ENCODE measurements at regions not wholly inside any gene's neighbourhood (a gene's known extent, or its start where the extent isn't known, plus 50 kb on each side); places are given as distances from the start of the nearest gene placed in this dataset.

DNA sequence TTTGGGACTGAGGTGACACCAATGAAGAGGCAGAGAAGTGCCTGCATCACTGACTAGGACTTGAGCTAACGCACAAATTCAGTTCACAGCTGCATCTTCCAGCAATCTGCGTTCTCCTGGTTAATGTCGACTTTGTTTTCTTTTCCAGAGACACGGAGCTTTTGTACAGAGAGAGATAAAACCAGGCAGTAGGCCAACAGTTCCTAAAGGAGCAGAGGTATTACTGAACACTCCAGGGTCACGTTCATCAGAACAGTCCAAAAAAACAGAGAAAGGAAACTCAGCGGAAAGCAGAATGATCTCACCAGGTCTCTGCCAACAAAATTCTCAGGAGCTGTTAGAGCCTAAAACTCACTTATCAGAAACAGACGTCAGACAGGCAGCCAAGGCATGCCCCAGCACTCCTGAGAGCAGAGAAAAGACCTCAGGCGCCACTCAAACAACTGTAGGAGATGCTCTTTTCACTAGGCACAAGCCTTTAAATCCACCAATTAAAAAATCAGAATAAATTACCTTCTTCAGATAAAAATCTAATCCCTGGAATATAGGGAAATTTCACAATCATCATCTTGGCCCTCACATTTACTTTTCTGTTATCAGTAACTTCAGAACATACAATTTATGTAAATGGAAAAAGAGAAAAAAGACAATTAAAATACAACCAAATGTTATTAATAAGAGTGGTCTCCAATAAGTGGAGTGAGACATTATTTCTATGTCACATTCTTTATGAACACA, 95.9 kb upstream of the SPTBN1 start:
- no peaks in the 10 kb centered on the region for H3K27me3 ChIP-seq (ENCODE audit: low read length)
- no peaks in the 10 kb centered on the region for H3K36me3 ChIP-seq (ENCODE audit: insufficient read depth, low read length)
- H3K9ac ChIP-seq (ENCODE audit: low read length), result no peak overlapping the region
- H3K9me3 ChIP-seq (ENCODE audit: low read length), result no peaks in the 10 kb centered on the region
- H3K4me2 ChIP-seq (ENCODE audit: low read depth, low read length, poor library complexity, severe bottlenecking), result no peak overlapping the region
- no peaks in the 10 kb centered on the region for H3K79me2 ChIP-seq (ENCODE audit: low read length)
- no peaks in the 10 kb centered on the region for H3K9me2 ChIP-seq (replicated peaks; ENCODE audit: insufficient read depth, low read length)
- H4K20me1 ChIP-seq (ENCODE audit: insufficient read depth, low read depth, low read length), result no peaks in the 10 kb centered on the region
- H3K4me3 ChIP-seq (ENCODE audit: low read length), result no peak overlapping the region
- H2AFZ ChIP-seq (ENCODE audit: low read length), result no peak overlapping the region
- H3K4me1 ChIP-seq (ENCODE audit: low read length), result no peaks in the 10 kb centered on the region
- no peak for DNase-seq
- H3K27ac ChIP-seq (ENCODE audit: low read length), result no peak overlapping the region

DNA sequence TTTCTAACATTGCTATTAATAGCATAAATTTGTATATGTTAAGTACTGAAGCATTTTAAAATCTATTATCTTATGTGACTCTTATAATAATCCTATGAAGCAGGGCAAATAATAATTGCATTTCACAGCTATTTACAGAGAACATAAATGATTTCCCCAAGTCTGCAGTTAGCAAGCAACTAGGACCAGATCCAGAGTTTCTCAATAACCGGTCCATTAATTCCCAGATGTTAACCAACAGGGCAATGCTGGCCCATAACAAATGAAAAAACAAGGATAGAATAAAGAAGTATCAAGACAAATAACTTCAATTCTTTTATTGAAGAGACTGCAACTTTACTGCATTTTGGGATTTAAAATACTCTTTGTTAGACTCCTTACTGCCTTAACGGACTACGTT, 91.7 kb upstream of the SPTBN1 start:
- no peak overlapping the region for H2AFZ ChIP-seq (ENCODE audit: low read length)
- H3K4me1 ChIP-seq (ENCODE audit: low read length), result no peaks in the 10 kb centered on the region
- no peaks in the 10 kb centered on the region for H3K79me2 ChIP-seq (ENCODE audit: low read length)
- no peak for DNase-seq
- H3K4me2 ChIP-seq (ENCODE audit: low read depth, low read length, poor library complexity, severe bottlenecking), result no peak overlapping the region
- no peaks in the 10 kb centered on the region for H3K36me3 ChIP-seq (ENCODE audit: insufficient read depth, low read length)
- H3K9me3 ChIP-seq (ENCODE audit: low read length), result no peaks in the 10 kb centered on the region; the same call in 1 of the 2 replicates
- no peaks in the 10 kb centered on the region for H4K20me1 ChIP-seq (ENCODE audit: insufficient read depth, low read depth, low read length)
- no peaks in the 10 kb centered on the region for H3K27me3 ChIP-seq (ENCODE audit: low read length)
- no peaks in the 10 kb centered on the region for H3K9me2 ChIP-seq (replicated peaks; ENCODE audit: insufficient read depth, low read length)
- H3K27ac ChIP-seq (ENCODE audit: low read length), result no peak overlapping the region
- no peak overlapping the region for H3K9ac ChIP-seq (ENCODE audit: low read length)
- H3K4me3 ChIP-seq (ENCODE audit: low read length), result no peak overlapping the region

DNA sequence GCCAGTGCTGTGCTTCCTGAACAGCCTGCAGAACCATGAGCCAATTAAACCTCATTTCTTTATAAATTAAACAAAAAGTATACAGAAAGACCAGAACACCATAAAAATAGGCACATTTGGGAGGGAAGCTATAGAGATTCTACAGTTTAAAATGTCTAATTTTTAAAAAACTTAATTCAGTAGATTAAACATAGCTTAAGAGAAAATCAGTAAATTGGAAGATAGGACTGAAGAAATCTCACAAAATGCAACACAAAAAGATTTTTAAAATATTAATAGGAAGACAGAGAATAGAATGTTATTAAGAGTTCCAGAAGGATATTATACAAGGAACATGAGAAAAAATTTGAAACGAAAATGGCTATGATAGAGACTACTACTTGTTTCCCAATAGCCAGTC, 90.5 kb upstream of the SPTBN1 start:
- no peaks in the 10 kb centered on the region for H3K4me1 ChIP-seq (ENCODE audit: low read length)
- H4K20me1 ChIP-seq (ENCODE audit: insufficient read depth, low read depth, low read length), result no peaks in the 10 kb centered on the region
- no peaks in the 10 kb centered on the region for H3K27me3 ChIP-seq (ENCODE audit: low read length)
- no peak overlapping the region for H3K27ac ChIP-seq (ENCODE audit: low read length)
- no peaks in the 10 kb centered on the region for H3K36me3 ChIP-seq (ENCODE audit: insufficient read depth, low read length)
- H3K4me3 ChIP-seq (ENCODE audit: low read length), result no peak overlapping the region
- no peaks in the 10 kb centered on the region for H3K79me2 ChIP-seq (ENCODE audit: low read length)
- H3K9me3 ChIP-seq (ENCODE audit: low read length), result no peaks in the 10 kb centered on the region; the same call in 1 of the 2 replicates
- DNase-seq, result no peak
- H2AFZ ChIP-seq (ENCODE audit: low read length), result no peak overlapping the region
- no peaks in the 10 kb centered on the region for H3K9me2 ChIP-seq (replicated peaks; ENCODE audit: insufficient read depth, low read length)
- no peak overlapping the region for H3K4me2 ChIP-seq (ENCODE audit: low read depth, low read length, poor library complexity, severe bottlenecking)
- no peak overlapping the region for H3K9ac ChIP-seq (ENCODE audit: low read length)

DNA sequence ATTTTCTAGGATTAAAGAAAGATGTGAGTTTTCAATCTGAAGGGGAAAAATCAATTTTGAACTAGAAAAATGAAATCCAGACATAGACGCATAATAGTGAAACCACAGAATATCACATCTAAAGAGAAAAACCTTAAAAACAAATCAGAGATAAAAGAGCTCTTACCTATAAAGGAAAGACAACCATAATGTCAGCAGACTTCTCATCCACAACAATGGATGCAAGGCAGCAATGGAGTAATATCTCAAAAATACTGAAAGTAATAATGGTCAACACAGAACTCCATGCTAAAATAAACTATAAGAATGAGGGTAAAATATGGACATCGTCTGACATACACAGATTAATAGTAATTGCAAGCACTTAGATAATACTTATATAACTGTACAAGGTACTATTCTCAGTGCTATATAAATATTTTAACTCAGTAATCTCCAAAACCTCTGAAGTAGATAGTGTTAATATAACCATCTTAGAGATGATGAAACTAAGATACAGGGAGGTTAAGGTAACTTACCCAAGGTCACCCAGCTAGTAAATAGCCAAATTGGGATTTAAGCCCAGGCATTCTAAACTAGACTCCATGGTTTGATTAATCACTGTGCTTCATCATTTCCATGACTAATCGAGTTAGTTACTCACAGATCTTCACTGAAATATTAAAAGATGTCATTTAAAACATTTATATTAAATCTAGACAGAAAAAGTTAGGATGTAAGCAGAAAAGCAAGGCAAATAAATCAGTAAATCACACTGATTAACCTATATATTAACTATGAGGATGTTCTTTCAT, 89.4 kb upstream of the SPTBN1 start:
- Histone ChIP-seq H3K4me1 (ENCODE audit: low read length) (no peaks in the 10 kb centered on the region), H3K36me3 (ENCODE audit: insufficient read depth, low read length) (no peaks in the 10 kb centered on the region), H3K9me2 (replicated peaks; ENCODE audit: insufficient read depth, low read length) (no peaks in the 10 kb centered on the region), H3K9me3 (ENCODE audit: low read length) (no peaks in the 10 kb centered on the region; the same call in 1 of the 2 replicates), H3K27me3 (ENCODE audit: low read length) (no peaks in the 10 kb centered on the region), H3K9ac (ENCODE audit: low read length) (no peak overlapping the region), H3K79me2 (ENCODE audit: low read length) (no peaks in the 10 kb centered on the region), H3K4me3 (ENCODE audit: low read length) (no peak overlapping the region), H3K4me2 (ENCODE audit: low read depth, low read length, poor library complexity, severe bottlenecking) (no peak overlapping the region), H2AFZ (ENCODE audit: low read length) (no peak overlapping the region), H3K27ac (ENCODE audit: low read length) (no peak overlapping the region), H4K20me1 (ENCODE audit: insufficient read depth, low read depth, low read length) (no peaks in the 10 kb centered on the region)
- no peak for DNase-seq

DNA sequence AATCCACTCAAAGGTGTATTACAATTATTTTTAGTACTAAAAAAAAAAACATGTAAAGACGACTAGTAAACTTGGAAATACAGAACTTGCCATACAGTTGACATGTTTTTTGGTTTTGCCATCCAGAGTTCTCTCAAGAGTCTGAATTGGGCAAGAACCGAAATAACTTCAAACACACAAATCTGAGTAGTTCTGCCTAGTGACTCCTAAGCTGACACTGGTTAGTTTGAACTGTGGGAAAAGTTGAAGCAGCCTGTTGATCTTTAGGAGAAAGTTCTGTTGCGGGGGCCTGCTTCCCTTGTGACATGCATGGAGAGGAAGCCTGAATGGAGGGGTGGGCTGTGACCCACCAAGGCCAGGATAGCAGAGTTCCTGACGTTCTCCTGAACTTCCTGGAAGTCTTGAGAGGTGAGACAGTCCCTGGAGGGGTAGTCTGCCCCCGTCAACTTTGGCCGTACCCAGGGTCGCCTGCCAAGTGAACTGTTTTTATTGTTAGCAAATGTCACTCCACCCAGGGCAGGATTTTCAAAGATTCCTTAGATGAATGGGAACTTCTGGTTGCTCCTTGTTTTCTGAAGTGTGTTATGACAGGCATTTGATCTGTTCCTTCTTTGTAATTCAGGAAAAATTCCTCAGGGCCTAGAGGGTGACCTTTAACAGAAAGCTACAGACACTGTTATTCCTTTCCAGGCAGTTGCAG, 85.6 kb upstream of the SPTBN1 start:
- no peak for DNase-seq
- Histone ChIP-seq H3K9ac (ENCODE audit: low read length) (no peak overlapping the region), H2AFZ (ENCODE audit: low read length) (no peak overlapping the region), H3K9me3 (ENCODE audit: low read length) (no peaks in the 10 kb centered on the region; the same call in 1 of the 2 replicates), H3K36me3 (ENCODE audit: insufficient read depth, low read length) (no peaks in the 10 kb centered on the region), H3K27ac (ENCODE audit: low read length) (no peak overlapping the region), H3K4me3 (ENCODE audit: low read length) (no peak overlapping the region), H3K4me1 (ENCODE audit: low read length) (no peaks in the 10 kb centered on the region), H3K27me3 (ENCODE audit: low read length) (no peaks in the 10 kb centered on the region), H3K9me2 (replicated peaks; ENCODE audit: insufficient read depth, low read length) (no peaks in the 10 kb centered on the region), H3K4me2 (ENCODE audit: low read depth, low read length, poor library complexity, severe bottlenecking) (no peak overlapping the region), H4K20me1 (ENCODE audit: insufficient read depth, low read depth, low read length) (no peaks in the 10 kb centered on the region), H3K79me2 (ENCODE audit: low read length) (no peaks in the 10 kb centered on the region)

DNA sequence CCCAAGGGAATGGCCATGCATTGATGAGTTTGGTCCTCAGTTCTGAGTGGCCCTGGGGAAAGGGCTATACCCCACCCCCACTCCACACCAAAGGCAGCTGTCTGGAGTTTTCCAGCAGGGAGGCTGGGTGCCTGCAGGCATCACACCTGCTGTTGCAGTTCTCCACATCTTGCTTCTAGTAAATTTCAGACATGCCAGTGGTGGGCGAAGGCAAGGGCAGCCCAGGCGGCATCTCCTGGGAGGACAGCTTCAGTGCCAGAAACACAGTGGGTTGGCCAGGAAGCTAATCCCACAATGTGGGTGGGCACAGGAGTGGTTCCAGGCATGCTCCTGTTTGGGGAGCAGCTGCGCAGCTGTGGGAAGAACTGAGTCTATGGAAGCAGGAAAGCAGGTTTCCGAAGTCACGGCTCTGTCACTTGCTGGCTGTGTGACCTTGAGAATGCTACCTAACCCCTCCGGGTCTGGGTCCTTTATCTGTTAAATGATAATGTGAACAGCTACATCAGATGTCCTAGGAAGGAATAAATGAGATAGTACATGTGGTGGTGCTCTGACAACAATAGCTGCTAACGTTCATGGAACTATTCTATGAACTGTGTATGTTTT, 84.6 kb upstream of the SPTBN1 start:
- H3K36me3 ChIP-seq (ENCODE audit: insufficient read depth, low read length), result no peaks in the 10 kb centered on the region
- no peaks in the 10 kb centered on the region for H4K20me1 ChIP-seq (ENCODE audit: insufficient read depth, low read depth, low read length)
- no peaks in the 10 kb centered on the region; the same call in 1 of the 2 replicates for H3K9me3 ChIP-seq (ENCODE audit: low read length)
- H3K4me3 ChIP-seq (ENCODE audit: low read length), result no peak overlapping the region
- H3K9ac ChIP-seq (ENCODE audit: low read length), result no peak overlapping the region
- H3K4me2 ChIP-seq (ENCODE audit: low read depth, low read length, poor library complexity, severe bottlenecking), result no peak overlapping the region
- H3K27me3 ChIP-seq (ENCODE audit: low read length), result no peaks in the 10 kb centered on the region
- no peaks in the 10 kb centered on the region for H3K4me1 ChIP-seq (ENCODE audit: low read length)
- no peaks in the 10 kb centered on the region for H3K79me2 ChIP-seq (ENCODE audit: low read length)
- no peaks in the 10 kb centered on the region for H3K9me2 ChIP-seq (replicated peaks; ENCODE audit: insufficient read depth, low read length)
- no peak overlapping the region for H3K27ac ChIP-seq (ENCODE audit: low read length)
- H2AFZ ChIP-seq (ENCODE audit: low read length), result no peak overlapping the region
- no peak for DNase-seq

DNA sequence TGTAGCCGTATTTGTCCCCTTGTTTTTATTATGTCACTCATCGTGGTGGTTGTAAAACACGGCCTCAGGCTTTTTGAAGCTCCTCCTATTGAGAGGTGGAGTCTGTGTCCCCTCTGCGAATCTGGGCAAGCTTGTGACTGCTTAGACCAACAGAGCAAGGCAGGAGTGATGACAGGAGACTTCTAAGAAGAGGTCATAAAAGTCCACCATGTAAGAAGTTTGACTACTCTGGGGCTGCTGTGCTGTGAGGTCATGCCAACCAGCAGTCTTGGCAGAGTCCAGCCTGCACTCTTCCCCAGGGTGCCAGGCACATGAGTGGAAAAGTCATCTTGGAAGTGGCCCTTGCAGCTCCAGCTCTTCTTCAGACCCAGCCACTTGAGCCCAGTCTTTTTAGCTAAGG, 83.8 kb upstream of the SPTBN1 start:
- Histone ChIP-seq H3K4me1 (ENCODE audit: low read length) (no peaks in the 10 kb centered on the region), H3K9me2 (replicated peaks; ENCODE audit: insufficient read depth, low read length) (no peaks in the 10 kb centered on the region), H3K27ac (ENCODE audit: low read length) (no peak overlapping the region), H3K9me3 (ENCODE audit: low read length) (no peaks in the 10 kb centered on the region; the same call in 1 of the 2 replicates), H3K9ac (ENCODE audit: low read length) (no peak overlapping the region), H3K79me2 (ENCODE audit: low read length) (no peaks in the 10 kb centered on the region), H3K36me3 (ENCODE audit: insufficient read depth, low read length) (no peaks in the 10 kb centered on the region), H3K4me2 (ENCODE audit: low read depth, low read length, poor library complexity, severe bottlenecking) (no peak overlapping the region), H2AFZ (ENCODE audit: low read length) (no peak overlapping the region), H4K20me1 (ENCODE audit: insufficient read depth, low read depth, low read length) (no peaks in the 10 kb centered on the region), H3K27me3 (ENCODE audit: low read length) (no peaks in the 10 kb centered on the region), H3K4me3 (ENCODE audit: low read length) (no peak overlapping the region)
- no peak for DNase-seq

DNA sequence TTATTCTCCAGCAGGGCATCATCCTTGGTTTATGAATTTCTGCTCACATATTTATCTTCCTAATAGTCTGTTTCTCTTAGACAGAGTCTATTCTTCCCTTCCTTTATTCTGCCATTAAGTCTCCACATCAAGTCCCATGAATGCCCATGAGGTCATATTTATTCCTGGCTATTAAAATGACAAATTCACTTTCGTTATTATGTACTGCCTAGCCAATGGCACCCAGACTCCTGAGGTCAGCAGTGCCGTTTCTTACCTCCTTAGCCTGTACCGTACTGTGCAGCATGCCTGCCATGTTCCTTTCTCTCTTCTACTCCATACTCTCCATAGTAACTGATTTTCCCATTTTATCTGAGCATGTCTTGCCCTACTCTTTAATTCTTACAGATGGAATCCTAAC, 82.3 kb upstream of the SPTBN1 start:
- Histone ChIP-seq H3K36me3 (ENCODE audit: insufficient read depth, low read length) (no peaks in the 10 kb centered on the region), H3K27me3 (ENCODE audit: low read length) (no peaks in the 10 kb centered on the region; the same call in 1 of the 2 replicates), H3K9me3 (ENCODE audit: low read length) (no peaks in the 10 kb centered on the region), H2AFZ (ENCODE audit: low read length) (no peak overlapping the region), H3K4me1 (ENCODE audit: low read length) (no peaks in the 10 kb centered on the region), H4K20me1 (ENCODE audit: insufficient read depth, low read depth, low read length) (no peaks in the 10 kb centered on the region), H3K9me2 (replicated peaks; ENCODE audit: insufficient read depth, low read length) (no peaks in the 10 kb centered on the region), H3K27ac (ENCODE audit: low read length) (no peak overlapping the region), H3K79me2 (ENCODE audit: low read length) (no peaks in the 10 kb centered on the region), H3K4me3 (ENCODE audit: low read length) (no peak overlapping the region), H3K9ac (ENCODE audit: low read length) (no peak overlapping the region), H3K4me2 (ENCODE audit: low read depth, low read length, poor library complexity, severe bottlenecking) (no peak overlapping the region)
- no peak for DNase-seq

Measured in Karpas-422 (cell line).